PC-3 (cell line): ENCODE measurements at regions not wholly inside any gene's neighbourhood (a gene's known extent, or its start where the extent isn't known, plus 50 kb on each side); places are given as distances from the start of the nearest gene placed in this dataset.
"Not testable (repeated sequence)": the region's sequence is repeated elsewhere in the genome, so short reads cannot be mapped to it uniquely, and the experiment has no call there.

Experiments
- ATAC-seq: fragments of 200-7000 bp; cut with Tn5 transposase; 2 replicates; pipeline ENCODE4 v1.9.1; 2020; ENCODE audit warnings: mild to moderate bottlenecking, moderate library complexity
- BruUV-seq: library from RNA; stranded (reverse); fragments of 400-500 nt; replicated peaks from 2 replicates; lab custom pipeline; 2021; lab: Mats Ljungman, UMichigan
- CTCF ChIA-PET: fragments of 300-600 bp; sonication (Branson Sonifier 250); formaldehyde crosslinking; loops from one replicate; lab custom pipeline; 2022; ENCODE audit warnings: antibody characterized with exemption; lab: Charles Lee
- POLR2A ChIA-PET: fragments of 300-600 bp; sonication (Branson Sonifier 250); formaldehyde crosslinking; loops from one replicate; lab custom pipeline; 2022; ENCODE audit warnings: antibody characterized with exemption; ENCODE audit not compliant: unreplicated experiment; lab: Charles Lee
- DNase-seq: peaks from one replicate; pipeline ENCODE4 v3.0.0-alpha.2; 2015
- H2AFZ ChIP-seq: fragments of 300-600 bp; sonication (generic); 2 replicates; pipeline ENCODE4 v1.6.0; 2016; ENCODE audit warnings: antibody characterized with exemption, low read length
- H3F3A ChIP-seq: fragments of 300-600 bp; sonication (generic); one replicate; pipeline ENCODE4 v1.6.0; 2017; ENCODE audit warnings: antibody characterized with exemption, low read length, control low read depth, mild to moderate bottlenecking; ENCODE audit not compliant: unreplicated experiment
- H3K27ac ChIP-seq: fragments of 300-600 bp; sonication (generic); 2 replicates; pipeline ENCODE4 v1.5.1; 2016; ENCODE audit warnings: mild to moderate bottlenecking, low read length
- H3K27me3 ChIP-seq: fragments of 300-600 bp; sonication (generic); 2 replicates; pipeline ENCODE4 v1.6.1; 2016; ENCODE audit warnings: low read length, mixed read lengths
- H3K36me3 ChIP-seq: fragments of 300-600 bp; sonication (generic); 2 replicates; pipeline ENCODE4 v1.6.1; 2016; ENCODE audit warnings: low read depth, mixed run types, low read length, mixed read lengths
- H3K4me1 ChIP-seq: fragments of 300-600 bp; sonication (generic); 2 replicates; pipeline ENCODE4 v1.5.1; 2016; ENCODE audit warnings: low read length; ENCODE audit not compliant: insufficient read depth
- H3K4me2 ChIP-seq: fragments of 300-600 bp; sonication (generic); 2 replicates; pipeline ENCODE4 v1.6.0; 2016; ENCODE audit warnings: low read length
- H3K4me3 ChIP-seq: fragments of 300-600 bp; sonication (generic); 2 replicates; pipeline ENCODE4 v1.5.1; 2016; ENCODE audit warnings: mild to moderate bottlenecking, low read length, mixed read lengths
- H3K79me2 ChIP-seq: fragments of 300-600 bp; sonication (generic); 2 replicates; pipeline ENCODE4 v1.6.1; 2017; ENCODE audit warnings: low read length, mixed read lengths
- H3K9ac ChIP-seq: fragments of 300-600 bp; sonication (generic); 2 replicates; pipeline ENCODE4 v1.6.0; 2016; ENCODE audit warnings: mild to moderate bottlenecking, low read length
- H3K9me2 ChIP-seq: fragments of 300-600 bp; sonication (generic); replicated peaks from 2 replicates; pipeline ENCODE4 v1.6.1; 2016; ENCODE audit warnings: mixed run types, low read length, mixed read lengths
- H3K9me3 ChIP-seq: fragments of 300-600 bp; sonication (generic); 2 replicates; pipeline ENCODE4 v1.6.1; 2016; ENCODE audit warnings: low read length, mixed read lengths
- H4K20me1 ChIP-seq: fragments of 300-600 bp; sonication (generic); 2 replicates; pipeline ENCODE4 v1.6.1; 2016; ENCODE audit warnings: low read length, mixed read lengths
- EZH2 ChIP-seq: fragments of 300-600 bp; sonication (generic); IDR thresholded peaks from one replicate; pipeline ENCODE4 v1.6.1; 2017; ENCODE audit warnings: antibody characterized with exemption, mild to moderate bottlenecking, low read length; ENCODE audit not compliant: unreplicated experiment
- EZH2phosphoT487 ChIP-seq: fragments of 300-600 bp; sonication (generic); IDR thresholded peaks from 2 replicates; pipeline ENCODE4 v1.6.1; 2018; ENCODE audit warnings: mild to moderate bottlenecking, antibody characterized with exemption, low read length, borderline replicate concordance
- intact Hi-C: fragments of 100-400 bp; cut with micrococcal nuclease; formaldehyde crosslinking; loops from 2 replicates; pipeline ENCODE4 v1.9.0; 2023
- TF ChIP-seq, protein P1 (sequence below): fragments of 300-600 bp; sonication (generic); conservative IDR thresholded peaks from 2 replicates; pipeline ENCODE4 v1.5.1; 2017; ENCODE audit warnings: antibody characterized with exemption, low read depth, mild to moderate bottlenecking, low read length

DNA sequence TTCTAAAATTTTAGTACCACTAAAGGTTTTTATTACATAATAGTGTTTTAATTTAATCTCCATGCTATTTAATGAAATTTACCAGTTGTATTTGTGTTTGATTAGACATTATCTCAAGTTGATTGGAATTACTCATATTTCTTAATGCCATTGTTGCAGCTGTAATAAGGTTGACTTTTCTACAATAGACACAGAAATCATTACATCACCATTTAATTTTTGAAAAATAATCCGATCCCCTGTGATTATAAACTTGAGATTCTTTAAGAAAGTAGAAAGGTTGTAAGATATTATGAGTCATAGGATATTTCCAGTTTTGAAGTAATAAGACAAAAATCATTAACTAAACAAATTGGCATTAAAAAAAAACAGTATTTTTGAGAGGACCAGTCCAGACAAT, 161.4 kb downstream of the PRL start:
- H3K36me3 ChIP-seq = no peaks in the 10 kb centered on the region
- H3K27me3 ChIP-seq = no peaks in the 10 kb centered on the region
- intact Hi-C loops = no loop called here
- no peaks in the 10 kb centered on the region for H3K79me2 ChIP-seq
- no peak overlapping the region for H3K4me3 ChIP-seq
- CTCF ChIA-PET = no interaction called here
- H3K9me3 ChIP-seq = 0 out of 2 replicates have a peak, but pooled peaks cover 8% of the 10 kb centered on the region
- ATAC-seq = no peak
- DNase-seq = no peak
- no peak overlapping the region for H2AFZ ChIP-seq
- no peaks in the 10 kb centered on the region for H3F3A ChIP-seq
- H3K9me2 ChIP-seq = no peaks in the 10 kb centered on the region
- TF ChIP-seq EZH2 = no peak
- TF ChIP-seq, protein P1, sequence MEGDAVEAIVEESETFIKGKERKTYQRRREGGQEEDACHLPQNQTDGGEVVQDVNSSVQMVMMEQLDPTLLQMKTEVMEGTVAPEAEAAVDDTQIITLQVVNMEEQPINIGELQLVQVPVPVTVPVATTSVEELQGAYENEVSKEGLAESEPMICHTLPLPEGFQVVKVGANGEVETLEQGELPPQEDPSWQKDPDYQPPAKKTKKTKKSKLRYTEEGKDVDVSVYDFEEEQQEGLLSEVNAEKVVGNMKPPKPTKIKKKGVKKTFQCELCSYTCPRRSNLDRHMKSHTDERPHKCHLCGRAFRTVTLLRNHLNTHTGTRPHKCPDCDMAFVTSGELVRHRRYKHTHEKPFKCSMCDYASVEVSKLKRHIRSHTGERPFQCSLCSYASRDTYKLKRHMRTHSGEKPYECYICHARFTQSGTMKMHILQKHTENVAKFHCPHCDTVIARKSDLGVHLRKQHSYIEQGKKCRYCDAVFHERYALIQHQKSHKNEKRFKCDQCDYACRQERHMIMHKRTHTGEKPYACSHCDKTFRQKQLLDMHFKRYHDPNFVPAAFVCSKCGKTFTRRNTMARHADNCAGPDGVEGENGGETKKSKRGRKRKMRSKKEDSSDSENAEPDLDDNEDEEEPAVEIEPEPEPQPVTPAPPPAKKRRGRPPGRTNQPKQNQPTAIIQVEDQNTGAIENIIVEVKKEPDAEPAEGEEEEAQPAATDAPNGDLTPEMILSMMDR = no peak
- H4K20me1 ChIP-seq = no peaks in the 10 kb centered on the region
- no peak overlapping the region for H3K27ac ChIP-seq
- no peaks in the 10 kb centered on the region for H3K4me1 ChIP-seq
- H3K9ac ChIP-seq = no peak overlapping the region
- BruUV-seq = no TSS peak
- H3K4me2 ChIP-seq = no peak overlapping the region
- POLR2A ChIA-PET = no interaction called here

DNA sequence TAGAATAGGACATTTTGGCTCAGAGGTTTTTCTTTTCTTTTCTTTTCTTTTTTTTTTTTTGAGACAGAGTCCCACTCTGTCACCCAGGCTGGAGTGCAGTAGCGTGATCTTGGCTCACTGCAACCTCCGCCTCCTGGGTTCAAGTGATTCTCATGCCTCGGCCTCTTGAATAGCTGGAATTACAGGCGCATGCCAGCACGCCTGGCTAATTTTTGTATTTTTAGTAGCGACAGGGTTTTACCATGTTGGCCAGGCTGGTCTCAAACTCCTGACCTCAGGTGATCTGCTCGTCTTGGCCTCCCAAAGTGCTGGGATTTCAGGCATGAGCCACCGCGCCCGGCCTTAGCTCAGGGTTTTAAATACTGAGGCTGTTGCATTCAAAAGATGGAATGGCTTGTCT, 156.1 kb downstream of the PRL start:
- peak overlapping the region; percentile 36 for H3K4me2 ChIP-seq
- peaks cover 15% of the 10 kb centered on the region for H3K4me1 ChIP-seq
- H3K9me2 ChIP-seq, H3K9me3 ChIP-seq, ATAC-seq, H3K36me3 ChIP-seq, DNase-seq, CTCF ChIA-PET, H3F3A ChIP-seq, H3K27me3 ChIP-seq, H3K79me2 ChIP-seq, H3K4me3 ChIP-seq, POLR2A ChIA-PET, BruUV-seq, H4K20me1 ChIP-seq: not testable (repeated sequence)
- H3K27ac ChIP-seq = peak overlapping the region; percentile 72
- 0 out of 2 replicates have a peak overlapping the region, but pooled peaks have one; percentile 24 for H2AFZ ChIP-seq
- intact Hi-C loops = loop anchor here (2.0 to 10.0 kb wide), 5 partner anchors 96 to 687 kb away; partner anchors contain the start of gene SOX4
- H3K9ac ChIP-seq = peak overlapping the region; percentile 15; the same call in 1 of the 2 replicates

DNA sequence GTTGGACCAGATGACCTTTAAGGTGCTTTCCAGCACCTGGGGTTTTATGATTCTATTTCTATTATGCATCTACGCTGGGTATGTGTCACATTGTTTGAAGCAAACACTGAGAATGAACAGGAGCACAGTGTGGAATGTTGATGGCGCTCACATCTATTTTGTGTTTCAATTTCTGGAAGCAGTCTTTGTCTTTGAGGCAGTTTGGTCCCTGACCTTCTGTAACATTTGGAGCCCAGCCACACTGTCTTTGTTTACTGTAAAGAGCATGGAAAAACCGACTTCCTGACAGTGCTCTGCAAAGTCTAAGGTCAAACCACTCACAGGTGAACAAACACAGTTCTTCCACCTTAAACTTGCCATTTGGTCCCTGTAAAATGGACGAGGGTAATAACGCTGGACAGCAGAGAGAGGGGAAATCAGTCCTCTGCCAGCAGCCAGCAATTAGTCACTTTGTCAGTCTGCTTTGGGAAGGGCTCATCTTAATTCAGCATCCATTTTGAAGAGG, 155.5 kb downstream of the PRL start:
- Histone ChIP-seq H4K20me1 (no peaks in the 10 kb centered on the region), H3K36me3 (no peaks in the 10 kb centered on the region), H3K9me3 (no peaks in the 10 kb centered on the region), H3K4me1 (peaks cover 15% of the 10 kb centered on the region), H3F3A (no peaks in the 10 kb centered on the region), H3K9ac (peak overlapping the region; percentile 22; the same call in 1 of the 2 replicates), H3K27ac (peak overlapping the region; percentile 72), H3K4me3 (no peak overlapping the region), H3K79me2 (no peaks in the 10 kb centered on the region), H2AFZ (peak overlapping the region; percentile 24), H3K9me2 (no peaks in the 10 kb centered on the region), H3K4me2 (peak overlapping the region; percentile 36), H3K27me3 (no peaks in the 10 kb centered on the region)
- peak; percentile 90 for DNase-seq
- POLR2A ChIA-PET = no interaction called here
- no TSS peak for BruUV-seq
- TF ChIP-seq, protein P1 = no peak
- no peak for TF ChIP-seq EZH2phosphoT487
- no peak for TF ChIP-seq EZH2
- ATAC-seq = peak; percentile 94
- CTCF ChIA-PET = no interaction called here
- intact Hi-C loops = loop anchor here (2.0 to 10.0 kb wide), 5 partner anchors 96 to 686 kb away; partner anchors contain the start of gene SOX4
